ENCODE measurements at regions not wholly inside any gene's neighbourhood (a gene's known extent, or its start where the extent isn't known, plus 50 kb on each side); places are given as distances from the start of the nearest gene placed in this dataset.

DNA sequence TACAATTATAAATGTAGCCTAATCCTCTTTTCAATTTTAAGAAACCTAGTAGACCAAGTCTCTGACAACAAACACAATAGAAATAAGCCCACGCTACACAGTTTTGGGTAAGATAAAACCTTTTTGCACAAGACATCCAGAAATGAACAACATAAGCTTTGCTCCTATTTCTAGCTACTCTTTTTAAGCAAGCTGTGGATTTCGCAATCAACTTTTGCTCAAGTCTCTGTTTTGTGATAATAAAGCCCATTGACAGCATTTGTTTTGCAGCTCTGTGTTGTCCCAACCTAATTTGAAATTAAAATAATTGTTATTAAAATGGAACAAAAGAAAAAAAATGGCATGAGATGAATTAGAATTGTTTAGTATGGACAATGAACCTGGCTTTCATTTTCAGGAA, 287.9 kb upstream of the PUDP start:
- H3K4me2 ChIP-seq (ENCODE audit: low read depth, low read length) = no peak overlapping the region
- no peaks in the 10 kb centered on the region for H4K20me1 ChIP-seq (ENCODE audit: insufficient read depth, low read length)
- TF ChIP-seq CEBPB (IDR thresholded peaks at IDR 0.05; ENCODE audit: borderline replicate concordance, low read depth, low read length) = peak; percentile 41; the same call in 1 of the 2 replicates
- TF ChIP-seq ZFP90 (CRISPR knock-in tag; IDR thresholded peaks at IDR 0.05; ENCODE audit: borderline replicate concordance) = no peak
- no peaks in the 10 kb centered on the region for H3K9me3 ChIP-seq (ENCODE audit: low read length)
- ATAC-seq = no peak
- in situ Hi-C loops (cut with HindIII; ENCODE audit: extremely low pct_ligation_motif_present, low pct_unique_long_range_greater_than_20kb) (no loop called here), intact Hi-C loops (cut with micrococcal nuclease; ENCODE audit: unreplicated experiment) (no loop called here)
- no peak overlapping the region for H3K4me3 ChIP-seq (replicated peaks in 1 of 3; ENCODE audit: insufficient read depth in 1 of 3, low read depth in 2 of 3, low read length in 3 of 3)
- ChIA-PET POLR2A (no interaction called here), CTCF (ENCODE audit: low intra/inter-chr PET ratio, low total read pairs) (no interaction called here)
- no TSS peak for BruUV-seq (replicated peaks)
- no peak overlapping the region for H3K9ac ChIP-seq (ENCODE audit: insufficient read depth, low read depth, low read length)
- H3K4me1 ChIP-seq (ENCODE audit: insufficient read depth, low read length) = no peaks in the 10 kb centered on the region
- H2AFZ ChIP-seq (ENCODE audit: low read length) = no peak overlapping the region
- no peaks in the 10 kb centered on the region for H3K79me2 ChIP-seq (ENCODE audit: insufficient read depth, low read length)
- no peak overlapping the region for H3K27ac ChIP-seq (ENCODE audit: extremely low read length, insufficient read depth, low read length)
- H3K36me3 ChIP-seq (replicated peaks in 1 of 2; ENCODE audit: control insufficient read depth in 1 of 2, insufficient read depth in 2 of 2, low read length in 2 of 2) = no peaks in the 10 kb centered on the region
- DNase-seq (ENCODE audit: low spot score) = no peak
- whole genome bisulfite sequencing (ENCODE audit: low lambda C conversion rate) = 2% methylated on average over 2 of the region's 2 CpGs
- no peaks in the 10 kb centered on the region for H3K27me3 ChIP-seq (ENCODE audit: control insufficient read depth in 1 of 2, insufficient read depth in 2 of 2, low read length in 2 of 2)
- no peak for FAIRE-seq

DNA sequence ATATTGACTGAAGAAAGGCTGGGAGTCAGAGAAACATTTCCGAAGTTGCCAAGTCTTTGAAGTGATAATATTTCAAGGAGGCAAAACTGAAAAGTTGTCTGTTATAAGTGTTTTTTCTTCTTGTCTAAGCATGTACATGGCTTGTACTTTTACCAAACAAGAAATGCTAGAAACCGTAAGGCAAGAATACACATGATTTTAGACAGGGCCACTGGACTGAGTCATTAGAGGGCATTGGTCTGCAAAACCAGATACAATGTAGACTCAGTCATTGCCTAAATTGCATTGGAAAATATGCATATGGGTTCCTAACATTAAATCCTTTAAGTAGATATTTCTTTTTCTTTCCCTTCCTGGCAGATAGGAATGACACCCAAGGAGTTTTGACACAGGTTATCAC, 284.9 kb upstream of the PUDP start:
- H3K9ac ChIP-seq (ENCODE audit: insufficient read depth, low read depth, low read length) = no peak overlapping the region
- BruUV-seq (replicated peaks) = no TSS peak
- ChIA-PET POLR2A (no interaction called here), CTCF (ENCODE audit: low intra/inter-chr PET ratio, low total read pairs) (no interaction called here)
- H3K79me2 ChIP-seq (ENCODE audit: insufficient read depth, low read length) = no peaks in the 10 kb centered on the region
- no peaks in the 10 kb centered on the region for H3K9me3 ChIP-seq (ENCODE audit: low read length)
- H3K27ac ChIP-seq (ENCODE audit: extremely low read length, insufficient read depth, low read length) = no peak overlapping the region
- no peaks in the 10 kb centered on the region for H3K4me1 ChIP-seq (ENCODE audit: insufficient read depth, low read length)
- ATAC-seq (no peak), FAIRE-seq (no peak), DNase-seq (ENCODE audit: low spot score) (no peak)
- H3K36me3 ChIP-seq (replicated peaks in 1 of 2; ENCODE audit: control insufficient read depth in 1 of 2, insufficient read depth in 2 of 2, low read length in 2 of 2) = no peaks in the 10 kb centered on the region
- H4K20me1 ChIP-seq (ENCODE audit: insufficient read depth, low read length) = no peaks in the 10 kb centered on the region
- H2AFZ ChIP-seq (ENCODE audit: low read length) = no peak overlapping the region
- in situ Hi-C loops (cut with HindIII; ENCODE audit: extremely low pct_ligation_motif_present, low pct_unique_long_range_greater_than_20kb) (no loop called here), intact Hi-C loops (cut with micrococcal nuclease; ENCODE audit: unreplicated experiment) (no loop called here)
- H3K4me2 ChIP-seq (ENCODE audit: low read depth, low read length) = no peak overlapping the region
- WGBS (ENCODE audit: low lambda C conversion rate) = 7% methylated on average over 2 of the region's 2 CpGs
- TF ChIP-seq CCAR2 (optimal IDR thresholded peaks at IDR 0.05; ENCODE audit: low read depth, low read length) (no peak), ZNF510 (CRISPR knock-in tag; IDR thresholded peaks at IDR 0.05; ENCODE audit: low read depth) (no peak), TOE1 (CRISPR knock-in tag; IDR thresholded peaks at IDR 0.05) (no peak), KAT7 (CRISPR knock-in tag; IDR thresholded peaks at IDR 0.05; ENCODE audit: borderline replicate concordance) (no peak), ZMYM2 (CRISPR knock-in tag; IDR thresholded peaks at IDR 0.05) (no peak), NPAS2 (CRISPR knock-in tag; IDR thresholded peaks at IDR 0.05; ENCODE audit: borderline replicate concordance) (no peak)
- TF ChIP-seq, protein P1, sequence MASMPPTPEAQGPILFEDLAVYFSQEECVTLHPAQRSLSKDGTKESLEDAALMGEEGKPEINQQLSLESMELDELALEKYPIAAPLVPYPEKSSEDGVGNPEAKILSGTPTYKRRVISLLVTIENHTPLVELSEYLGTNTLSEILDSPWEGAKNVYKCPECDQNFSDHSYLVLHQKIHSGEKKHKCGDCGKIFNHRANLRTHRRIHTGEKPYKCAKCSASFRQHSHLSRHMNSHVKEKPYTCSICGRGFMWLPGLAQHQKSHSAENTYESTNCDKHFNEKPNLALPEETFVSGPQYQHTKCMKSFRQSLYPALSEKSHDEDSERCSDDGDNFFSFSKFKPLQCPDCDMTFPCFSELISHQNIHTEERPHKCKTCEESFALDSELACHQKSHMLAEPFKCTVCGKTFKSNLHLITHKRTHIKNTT (CRISPR knock-in tag; IDR thresholded peaks at IDR 0.05) = no peak
- no peaks in the 10 kb centered on the region for H3K27me3 ChIP-seq (ENCODE audit: control insufficient read depth in 1 of 2, insufficient read depth in 2 of 2, low read length in 2 of 2)
- no peak overlapping the region for H3K4me3 ChIP-seq (replicated peaks in 1 of 3; ENCODE audit: insufficient read depth in 1 of 3, low read depth in 2 of 3, low read length in 3 of 3)

All from HepG2 (cell line).